Cardiac fibroblast (primary cell): ENCODE measurements at regions not wholly inside any gene's neighbourhood (a gene's known extent, or its start where the extent isn't known, plus 50 kb on each side); places are given as distances from the start of the nearest gene placed in this dataset.

Experiments used
- DNase-seq, 2 donors: peaks; one replicate each; pipeline versions ENCODE4 v3.0.0 to v3.0.0-alpha.2; 2010; ENCODE audit warnings: low read depth in 2 of 2
- H3K4me3 ChIP-seq, 2 donors: replicated peaks in 1 of 2; 1 replicate in 1 of 2; 2 replicates in 1 of 2; pipeline ENCODE4 v1.5.1; 2011; ENCODE audit warnings: low read depth in 2 of 2, low read length in 2 of 2, mild to moderate bottlenecking in 2 of 2, moderate library complexity in 1 of 2
- TF ChIP-seq, protein P1 (sequence below): IDR thresholded peaks from one replicate; pipeline ENCODE4 v1.5.1; 2011; ENCODE audit warnings: low read depth, mild to moderate bottlenecking, low read length, inconsistent platforms

DNA sequence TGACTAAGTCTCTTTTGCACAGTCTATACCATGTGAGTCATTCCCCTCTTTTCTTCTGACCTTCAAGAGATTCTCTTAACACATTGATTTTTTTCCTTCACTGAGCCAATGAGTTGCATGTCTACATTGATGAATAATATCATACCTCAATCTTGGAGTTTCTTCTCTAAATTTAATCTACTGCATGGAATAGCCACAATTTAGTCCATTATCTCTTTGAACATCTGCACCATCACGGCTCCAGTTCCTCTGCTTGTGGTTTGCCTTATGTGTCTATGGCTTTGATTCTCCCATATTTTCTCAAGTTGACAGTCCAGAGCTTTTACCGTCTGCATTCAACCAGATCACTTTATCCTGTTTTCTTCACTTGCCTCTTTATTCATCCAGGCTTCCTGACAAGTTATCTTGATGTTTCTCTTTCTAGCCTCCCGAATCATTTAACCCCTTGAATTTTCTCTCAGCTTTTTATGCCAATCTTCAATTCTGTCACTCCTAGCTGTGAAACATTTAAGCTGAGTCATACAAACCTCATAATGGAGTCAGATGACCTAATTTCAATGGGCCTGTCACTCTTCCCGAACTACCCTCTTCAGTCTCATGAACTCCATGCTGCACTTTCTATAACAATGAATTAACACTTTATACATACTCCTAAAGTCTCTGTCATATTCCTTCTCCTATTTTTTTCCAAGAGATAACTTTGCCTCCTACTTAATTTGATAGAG lies 222.3 kb downstream of the CPE start:
- TF ChIP-seq, protein P1, sequence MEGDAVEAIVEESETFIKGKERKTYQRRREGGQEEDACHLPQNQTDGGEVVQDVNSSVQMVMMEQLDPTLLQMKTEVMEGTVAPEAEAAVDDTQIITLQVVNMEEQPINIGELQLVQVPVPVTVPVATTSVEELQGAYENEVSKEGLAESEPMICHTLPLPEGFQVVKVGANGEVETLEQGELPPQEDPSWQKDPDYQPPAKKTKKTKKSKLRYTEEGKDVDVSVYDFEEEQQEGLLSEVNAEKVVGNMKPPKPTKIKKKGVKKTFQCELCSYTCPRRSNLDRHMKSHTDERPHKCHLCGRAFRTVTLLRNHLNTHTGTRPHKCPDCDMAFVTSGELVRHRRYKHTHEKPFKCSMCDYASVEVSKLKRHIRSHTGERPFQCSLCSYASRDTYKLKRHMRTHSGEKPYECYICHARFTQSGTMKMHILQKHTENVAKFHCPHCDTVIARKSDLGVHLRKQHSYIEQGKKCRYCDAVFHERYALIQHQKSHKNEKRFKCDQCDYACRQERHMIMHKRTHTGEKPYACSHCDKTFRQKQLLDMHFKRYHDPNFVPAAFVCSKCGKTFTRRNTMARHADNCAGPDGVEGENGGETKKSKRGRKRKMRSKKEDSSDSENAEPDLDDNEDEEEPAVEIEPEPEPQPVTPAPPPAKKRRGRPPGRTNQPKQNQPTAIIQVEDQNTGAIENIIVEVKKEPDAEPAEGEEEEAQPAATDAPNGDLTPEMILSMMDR, result no peak
- DNase-seq, result peak in 1 of 2 donors; percentile 10
- no peak overlapping the region for H3K4me3 ChIP-seq

DNA sequence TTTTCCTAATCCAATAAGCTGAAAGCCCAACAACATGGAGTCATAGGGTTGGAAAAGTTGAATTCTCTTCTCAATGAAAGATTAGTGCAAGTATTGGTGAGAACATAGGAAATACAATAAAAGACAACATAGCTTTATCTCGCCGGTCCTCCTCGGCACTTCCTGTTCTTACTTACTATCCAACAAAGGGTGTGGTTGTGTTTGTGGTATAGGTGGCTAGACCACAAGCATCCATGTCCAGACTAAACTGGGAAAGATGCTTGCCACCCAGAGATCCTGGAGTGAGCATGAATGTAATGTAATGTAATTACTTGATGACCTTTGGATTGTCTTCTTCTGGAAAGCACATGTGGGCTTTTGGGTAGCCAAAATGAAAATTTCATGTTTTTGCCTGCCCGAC lies 223.8 kb downstream of the CPE start:
- TF ChIP-seq, protein P1, result no peak
- no peak overlapping the region for H3K4me3 ChIP-seq
- no peak for DNase-seq

DNA sequence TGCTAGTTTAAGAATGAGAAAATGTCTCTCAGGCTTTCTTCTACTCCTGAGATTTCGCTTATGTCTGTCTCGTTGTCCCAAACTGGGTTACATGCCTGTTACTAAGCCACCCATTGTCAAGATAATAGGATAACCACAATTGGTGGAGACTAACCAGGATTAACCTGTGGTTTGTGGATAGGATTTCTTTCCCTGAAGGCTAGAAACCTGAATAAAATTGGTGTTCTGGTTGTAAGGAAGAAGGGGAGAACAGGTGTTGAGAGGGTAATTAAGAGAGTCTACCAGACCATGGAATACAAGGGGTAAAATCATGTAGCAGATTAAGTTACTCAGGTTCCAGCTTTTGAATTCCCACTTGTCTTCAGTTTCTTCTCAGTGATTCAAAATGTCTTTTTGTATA lies 225.4 kb downstream of the CPE start:
- DNase-seq, result no peak
- H3K4me3 ChIP-seq, result no peak overlapping the region
- TF ChIP-seq, protein P1, result no peak

DNA sequence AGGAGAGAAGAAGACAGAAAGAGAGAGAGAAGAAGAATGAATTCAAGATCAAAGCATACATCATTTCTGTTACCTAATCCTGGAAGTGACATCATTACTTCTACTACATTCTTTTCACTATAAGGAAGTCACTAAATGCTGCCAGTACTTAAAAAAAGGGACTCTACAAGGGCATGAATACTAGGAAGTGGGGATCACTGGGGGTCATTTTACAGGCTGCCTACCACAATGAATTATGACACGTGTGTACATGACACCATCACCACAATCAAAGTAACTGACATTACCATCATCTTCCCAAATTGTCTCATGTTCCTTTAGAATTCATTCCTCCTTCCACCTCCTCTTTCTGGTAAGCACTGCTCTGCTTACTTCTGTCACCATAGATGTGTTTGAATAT lies 227.0 kb downstream of the CPE start:
- no peak for DNase-seq
- no peak overlapping the region for H3K4me3 ChIP-seq
- TF ChIP-seq, protein P1, result no peak

DNA sequence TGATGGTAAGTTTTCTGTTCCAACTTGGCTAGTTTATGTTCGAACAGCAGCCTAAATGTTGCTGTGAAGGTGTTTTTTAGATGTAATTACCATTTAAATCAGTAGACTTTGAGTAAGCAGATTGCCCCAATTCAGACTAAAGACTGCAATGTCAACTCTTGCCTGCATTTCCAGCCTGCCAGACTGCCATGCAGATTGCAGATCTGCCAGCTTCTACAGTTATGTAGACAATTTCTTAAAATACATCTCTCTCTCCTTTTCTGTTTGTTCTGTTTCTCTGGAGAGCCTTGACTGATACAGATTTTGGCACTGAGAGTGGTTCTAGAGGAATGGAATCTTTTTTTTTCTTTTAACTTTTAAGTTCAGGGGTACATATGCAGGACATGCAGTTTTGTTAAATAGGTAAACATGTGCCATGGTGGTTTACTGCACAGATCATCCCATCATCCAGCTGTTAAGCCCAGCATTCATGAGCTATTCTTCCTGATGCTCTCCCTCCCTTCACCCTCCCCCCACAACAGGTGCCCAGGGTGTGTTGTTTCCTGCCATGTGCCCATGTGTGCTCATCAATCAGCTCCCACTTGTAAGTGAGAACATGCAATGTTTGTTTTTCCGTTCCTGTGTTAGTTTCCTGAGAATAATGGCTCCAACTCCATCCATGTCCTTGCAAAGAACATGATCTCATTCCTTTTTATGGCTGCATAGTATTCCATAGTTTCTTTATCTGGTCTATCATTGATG lies 227.8 kb downstream of the CPE start:
- no peak overlapping the region for H3K4me3 ChIP-seq
- TF ChIP-seq, protein P1, result no peak
- DNase-seq, result no peak

DNA sequence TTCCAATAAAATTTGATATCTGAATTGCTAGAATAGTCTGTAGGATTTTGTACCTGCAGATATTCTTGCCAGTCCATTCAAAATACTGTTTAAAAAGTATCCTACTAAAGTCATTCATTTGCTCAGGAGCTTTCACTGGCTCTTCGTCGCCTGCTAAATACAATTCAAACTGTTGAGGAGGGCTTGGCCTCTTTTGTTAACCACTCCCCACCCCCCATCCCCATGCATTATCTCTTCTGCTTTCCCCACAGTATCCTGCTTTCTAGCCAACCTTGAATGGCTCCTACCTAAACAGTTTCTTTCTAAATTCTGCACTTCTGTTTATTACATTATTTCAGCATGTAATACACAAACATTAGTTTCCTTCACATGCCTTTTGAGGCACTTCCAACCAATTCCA lies 230.8 kb downstream of the CPE start:
- no peak for DNase-seq
- no peak overlapping the region for H3K4me3 ChIP-seq
- TF ChIP-seq, protein P1, result no peak
